CD14-positive monocyte (primary cell): ENCODE measurements at regions not wholly inside any gene's neighbourhood (a gene's known extent, or its start where the extent isn't known, plus 50 kb on each side); places are given as distances from the start of the nearest gene placed in this dataset.

Source experiments
- DNase-seq, 3 donors: peaks; one replicate each; pipeline ENCODE4 v3.0.0-alpha.2; 2011 to 2022
- H2AFZ ChIP-seq: 2 replicates; pipeline ENCODE4 v1.6.0; 2012; ENCODE audit warnings: mild to moderate bottlenecking, low read depth, low read length, inconsistent platforms; ENCODE audit not compliant: insufficient read depth, poor library complexity, severe bottlenecking
- H3K27ac ChIP-seq, 2 donors: 1 replicate in 1 of 2; 2 replicates in 1 of 2; pipeline ENCODE4 v1.5.1; 2012 to 2013; ENCODE audit warnings: low read length in 2 of 2, control low read depth in 1 of 2, inconsistent platforms in 1 of 2, low read depth in 1 of 2, mild to moderate bottlenecking in 1 of 2
- H3K27me3 ChIP-seq, 2 donors: one replicate each; pipeline versions ENCODE4 v1.6.0 to v1.6.1; 2011 to 2013; ENCODE audit warnings: low read length in 2 of 2; ENCODE audit not compliant: control insufficient read depth in 2 of 2, insufficient read depth in 2 of 2
- H3K36me3 ChIP-seq, 2 donors: replicated peaks in 1 of 2; 1 replicate in 1 of 2; 2 replicates in 1 of 2; pipeline versions ENCODE4 v1.5.1 to v1.6.1; 2012 to 2013; ENCODE audit warnings: low read length in 2 of 2, control low read depth in 1 of 2, inconsistent platforms in 1 of 2, mild to moderate bottlenecking in 1 of 2; ENCODE audit not compliant: insufficient read depth in 2 of 2, control insufficient read depth in 1 of 2
- H3K4me1 ChIP-seq, 2 donors: 1 replicate in 1 of 2; 2 replicates in 1 of 2; pipeline versions ENCODE4 v1.5.1 to v1.6.1; 2012 to 2013; ENCODE audit warnings: low read length in 2 of 2, control low read depth in 1 of 2, inconsistent platforms in 1 of 2, mild to moderate bottlenecking in 1 of 2, moderate library complexity in 1 of 2; ENCODE audit not compliant: insufficient read depth in 2 of 2, control insufficient read depth in 1 of 2
- H3K4me2 ChIP-seq: replicated peaks from 2 replicates; pipeline ENCODE3; 2012; ENCODE audit warnings: low read length, moderate library complexity, mild to moderate bottlenecking; ENCODE audit not compliant: poor library complexity, severe bottlenecking; ENCODE audit errors: extremely low read depth
- H3K4me3 ChIP-seq, 3 experiments: fragments of 200-600 bp in 1 of 3; sonication (generic) in 1 of 3; replicated peaks in 1 of 3; 1 replicate in 2 of 3; 2 replicates in 1 of 3; pipeline ENCODE4 v1.5.1; 2011 to 2013; ENCODE audit warnings: low read length in 3 of 3, mild to moderate bottlenecking in 3 of 3, control low read depth in 2 of 3, low read depth in 2 of 3, inconsistent platforms in 1 of 3, moderate library complexity in 1 of 3
- H3K79me2 ChIP-seq: 2 replicates; pipeline ENCODE4 v1.6.0; 2012; ENCODE audit warnings: mild to moderate bottlenecking, control low read depth, inconsistent platforms, low read length, moderate library complexity; ENCODE audit not compliant: insufficient read depth
- H3K9ac ChIP-seq: 2 replicates; pipeline ENCODE4 v1.6.0; 2017; ENCODE audit warnings: low read length, mild to moderate bottlenecking; ENCODE audit not compliant: insufficient read depth, poor library complexity, severe bottlenecking
- H3K9me3 ChIP-seq, 2 donors: replicated peaks in 1 of 2; 1 replicate in 1 of 2; 2 replicates in 1 of 2; pipeline versions ENCODE4 v1.5.1 to v1.6.1; 2012 to 2013; ENCODE audit warnings: low read length in 2 of 2, control low read depth in 1 of 2; ENCODE audit not compliant: control insufficient read depth in 1 of 2, insufficient read depth in 1 of 2
- H4K20me1 ChIP-seq: 2 replicates; pipeline ENCODE4 v1.6.0; 2012; ENCODE audit warnings: mild to moderate bottlenecking, low read length, control low read depth, moderate library complexity; ENCODE audit not compliant: insufficient read depth
- H3K27ac Mint-ChIP-seq, 7 donors: one replicate each; pipeline ENCODE4 v1.8.0; 2020; ENCODE audit warnings: mild to moderate bottlenecking in 7 of 7, mixed read lengths in 7 of 7, moderate library complexity in 6 of 7, inconsistent platforms in 2 of 7
- H3K27me3 Mint-ChIP-seq, 3 donors: one replicate each; pipeline ENCODE4 v1.8.0; 2021 to 2022; ENCODE audit warnings: low read depth in 3 of 3, mild to moderate bottlenecking in 3 of 3, mixed read lengths in 3 of 3, moderate library complexity in 3 of 3, inconsistent platforms in 1 of 3
- H3K36me3 Mint-ChIP-seq, 2 donors: one replicate each; pipeline ENCODE4 v1.8.0; 2020; ENCODE audit warnings: mixed read lengths in 2 of 2, inconsistent platforms in 1 of 2, mild to moderate bottlenecking in 1 of 2
- H3K4me1 Mint-ChIP-seq: one replicate; pipeline ENCODE4 v1.8.0; 2020; ENCODE audit warnings: mild to moderate bottlenecking, mixed read lengths
- H3K4me3 Mint-ChIP-seq, 2 donors: one replicate each; pipeline ENCODE4 v1.8.0; 2020; ENCODE audit warnings: mild to moderate bottlenecking in 2 of 2, mixed read lengths in 2 of 2, moderate library complexity in 1 of 2
- H3K9me3 Mint-ChIP-seq, 7 donors: one replicate each; pipeline ENCODE4 v1.8.0; 2020 to 2022; ENCODE audit warnings: mixed read lengths in 7 of 7, mild to moderate bottlenecking in 6 of 7, moderate library complexity in 6 of 7, inconsistent platforms in 2 of 7
- CTCF ChIP-seq: fragments of 200-600 bp; IDR thresholded peaks from one replicate; pipeline ENCODE4 v1.8.0; 2022; ENCODE audit warnings: antibody characterized with exemption, mild to moderate bottlenecking
- WGBS: methylation state at CpG from one replicate; pipeline ENCODE4 v1.1.5; 2013; ENCODE audit warnings: missing lambda C conversion rate; ENCODE audit not compliant: insufficient coverage; 5-methylcytosine and 5-hydroxymethylcytosine counted together
- intact Hi-C, 2 donors: fragments of 100-400 bp; cut with micrococcal nuclease; formaldehyde crosslinking; loops; one replicate each; pipeline versions ENCODE4 v1.15.0 to v1.15.1; 2023

GRCh38 chr18:8967573-8967972, 134.9 kb upstream of the NDUFV2 start:
- no peak for DNase-seq
- Histone ChIP-seq H3K27ac (no peak overlapping the region), H3K36me3 (no peaks in the 10 kb centered on the region), H2AFZ (no peak overlapping the region), H3K27me3 (no peaks in the 10 kb centered on the region), H3K79me2 (no peaks in the 10 kb centered on the region), H3K4me3 (no peak overlapping the region), H3K4me1 (peaks cover 24% of the 10 kb centered on the region in 2 donors), H4K20me1 (no peaks in the 10 kb centered on the region), H3K9ac (no peak overlapping the region), H3K4me2 (no peak overlapping the region), H3K9me3 (no peaks in the 10 kb centered on the region)
- H3K36me3 Mint-ChIP-seq, result no peaks in the 10 kb centered on the region
- intact Hi-C loops, result no loop called here
- peaks cover 2 to 4% (median 4%) of the 10 kb centered on the region in 3 donors for H3K27me3 Mint-ChIP-seq
- WGBS, result 93% methylated on average over 3 of the region's 6 CpGs
- TF ChIP-seq CTCF, result no peak
- peaks cover 0 to 4% (median 0%) of the 10 kb centered on the region in 7 donors for H3K9me3 Mint-ChIP-seq
- no peak overlapping the region for H3K4me3 Mint-ChIP-seq
- no peak overlapping the region for H3K27ac Mint-ChIP-seq
- H3K4me1 Mint-ChIP-seq, result peaks cover 33% of the 10 kb centered on the region

GRCh38 chr18:8969639-8970390, 132.7 kb upstream of the NDUFV2 start:
- H3K4me2 ChIP-seq, result no peak overlapping the region
- H3K27ac ChIP-seq, result no peak overlapping the region
- peaks cover 24% of the 10 kb centered on the region for H3K4me1 Mint-ChIP-seq
- TF ChIP-seq CTCF, result no peak
- intact Hi-C loops, result no loop called here
- H3K4me3 ChIP-seq, result no peak overlapping the region
- H3K4me3 Mint-ChIP-seq, result no peak overlapping the region
- H4K20me1 ChIP-seq, result no peaks in the 10 kb centered on the region
- DNase-seq, result no peak
- H3K27me3 ChIP-seq, result no peaks in the 10 kb centered on the region
- H2AFZ ChIP-seq, result no peak overlapping the region
- peaks cover 15% of the 10 kb centered on the region in 2 donors for H3K4me1 ChIP-seq
- WGBS, result 100% methylated on average over 1 of the region's 4 CpGs
- H3K36me3 ChIP-seq, result no peaks in the 10 kb centered on the region
- no peaks in the 10 kb centered on the region for H3K79me2 ChIP-seq
- no peak overlapping the region for H3K9ac ChIP-seq
- peaks cover 6 to 9% (median 6%) of the 10 kb centered on the region in 3 donors for H3K27me3 Mint-ChIP-seq
- H3K27ac Mint-ChIP-seq, result no peak overlapping the region
- H3K9me3 Mint-ChIP-seq, result peaks cover 0 to 8% (median 4%) of the 10 kb centered on the region in 7 donors
- H3K36me3 Mint-ChIP-seq, result no peaks in the 10 kb centered on the region
- no peaks in the 10 kb centered on the region for H3K9me3 ChIP-seq
